ENCODE measurements at regions not wholly inside any gene's neighbourhood (a gene's known extent, or its start where the extent isn't known, plus 50 kb on each side); places are given as distances from the start of the nearest gene placed in this dataset.

DNA sequence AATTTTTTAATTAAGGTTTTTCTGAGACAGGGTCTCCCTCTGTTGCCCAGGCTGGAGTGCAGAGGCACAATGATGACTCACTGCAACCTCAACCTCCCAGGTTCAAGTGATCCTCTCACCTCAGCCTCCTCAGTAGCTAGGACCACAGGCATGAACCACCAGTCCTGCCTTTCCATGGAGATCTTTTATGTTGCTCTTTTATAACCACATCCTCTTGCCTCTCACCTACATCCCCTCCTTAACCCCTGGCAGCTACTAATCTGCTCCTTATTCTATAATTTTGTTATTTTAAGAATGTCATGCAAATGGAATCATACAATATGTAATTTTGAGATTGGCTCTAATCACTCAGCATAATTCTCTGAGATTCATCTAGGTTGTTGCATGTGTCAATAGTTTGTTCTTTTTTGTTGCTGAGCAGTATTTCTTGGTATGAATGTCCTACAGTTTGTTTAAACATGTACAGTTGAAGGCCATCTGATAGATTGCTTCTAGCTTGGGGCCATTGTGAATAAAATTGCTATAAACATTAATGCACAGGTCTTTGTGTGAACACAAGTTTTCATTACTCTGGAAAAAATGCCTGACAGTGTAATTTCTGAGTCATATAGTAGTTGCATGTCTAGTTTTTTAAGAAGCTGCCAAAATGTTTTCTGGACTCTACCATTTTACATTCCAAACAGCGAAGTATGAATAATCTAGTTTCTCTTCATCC is 249.2 kb upstream of the AMIGO2 start:
- no peak for TF ChIP-seq JUND (IDR thresholded peaks at IDR 0.05)
- TF ChIP-seq, protein P1, sequence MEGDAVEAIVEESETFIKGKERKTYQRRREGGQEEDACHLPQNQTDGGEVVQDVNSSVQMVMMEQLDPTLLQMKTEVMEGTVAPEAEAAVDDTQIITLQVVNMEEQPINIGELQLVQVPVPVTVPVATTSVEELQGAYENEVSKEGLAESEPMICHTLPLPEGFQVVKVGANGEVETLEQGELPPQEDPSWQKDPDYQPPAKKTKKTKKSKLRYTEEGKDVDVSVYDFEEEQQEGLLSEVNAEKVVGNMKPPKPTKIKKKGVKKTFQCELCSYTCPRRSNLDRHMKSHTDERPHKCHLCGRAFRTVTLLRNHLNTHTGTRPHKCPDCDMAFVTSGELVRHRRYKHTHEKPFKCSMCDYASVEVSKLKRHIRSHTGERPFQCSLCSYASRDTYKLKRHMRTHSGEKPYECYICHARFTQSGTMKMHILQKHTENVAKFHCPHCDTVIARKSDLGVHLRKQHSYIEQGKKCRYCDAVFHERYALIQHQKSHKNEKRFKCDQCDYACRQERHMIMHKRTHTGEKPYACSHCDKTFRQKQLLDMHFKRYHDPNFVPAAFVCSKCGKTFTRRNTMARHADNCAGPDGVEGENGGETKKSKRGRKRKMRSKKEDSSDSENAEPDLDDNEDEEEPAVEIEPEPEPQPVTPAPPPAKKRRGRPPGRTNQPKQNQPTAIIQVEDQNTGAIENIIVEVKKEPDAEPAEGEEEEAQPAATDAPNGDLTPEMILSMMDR (IDR thresholded peaks at IDR 0.05): no peak

Data from SK-N-SH (cell line).